ENCODE measurements at regions not wholly inside any gene's neighbourhood (a gene's known extent, or its start where the extent isn't known, plus 50 kb on each side); places are given as distances from the start of the nearest gene placed in this dataset.

GRCh38 chr1:17932164-17932563, 175.4 kb upstream of the IGSF21 start:
- no peak for DNase-seq (ENCODE audit: low spot score)

- DNase-seq (ENCODE audit: low spot score), result no peak
Measured at GRCh38 chr1:17933501-17933900, 174.1 kb upstream of the IGSF21 start.

GRCh38 chr1:17933971-17934370, 173.6 kb upstream of the IGSF21 start:
- peak; percentile 15 for DNase-seq (ENCODE audit: low spot score)

GRCh38 chr1:17935230-17935629, 172.4 kb upstream of the IGSF21 start:
- DNase-seq (ENCODE audit: low spot score), result no peak

GRCh38 chr1:17941431-17942189, 166.0 kb upstream of the IGSF21 start:
- DNase-seq (ENCODE audit: low spot score), result no peak

- DNase-seq (ENCODE audit: low spot score), result no peak
Measured at GRCh38 chr1:17943506-17943905, 164.1 kb upstream of the IGSF21 start.

GRCh38 chr1:17944646-17945045, 163.0 kb upstream of the IGSF21 start:
- DNase-seq (ENCODE audit: low spot score), result no peak

- no peak for DNase-seq (ENCODE audit: low spot score)
Measured at GRCh38 chr1:17946434-17946833, 161.2 kb upstream of the IGSF21 start.

GRCh38 chr1:17948594-17948993, 159.0 kb upstream of the IGSF21 start:
- no peak for DNase-seq (ENCODE audit: low spot score)

GRCh38 chr1:17949511-17949910, 158.1 kb upstream of the IGSF21 start:
- DNase-seq (ENCODE audit: low spot score), result no peak

- no peak for DNase-seq (ENCODE audit: low spot score)
Measured at GRCh38 chr1:17950728-17951127, 156.9 kb upstream of the IGSF21 start.

- DNase-seq (ENCODE audit: low spot score), result no peak
Measured at GRCh38 chr1:17952506-17952905, 155.1 kb upstream of the IGSF21 start.

GRCh38 chr1:17953921-17954320, 153.7 kb upstream of the IGSF21 start:
- no peak for DNase-seq (ENCODE audit: low spot score)

GRCh38 chr1:17955302-17956285, 152.0 kb upstream of the IGSF21 start:
- DNase-seq (ENCODE audit: low spot score), result no peak

- DNase-seq (ENCODE audit: low spot score), result no peak
Measured at GRCh38 chr1:17957588-17958267, 149.9 kb upstream of the IGSF21 start.

- no peak for DNase-seq (ENCODE audit: low spot score)
Measured at GRCh38 chr1:17958704-17959103, 148.9 kb upstream of the IGSF21 start.

GRCh38 chr1:17963513-17963912, 144.1 kb upstream of the IGSF21 start:
- no peak for DNase-seq (ENCODE audit: low spot score)

GRCh38 chr1:17965515-17966100, 142.0 kb upstream of the IGSF21 start:
- no peak for DNase-seq (ENCODE audit: low spot score)

GRCh38 chr1:17966341-17966740, 141.3 kb upstream of the IGSF21 start:
- no peak for DNase-seq (ENCODE audit: low spot score)

GRCh38 chr1:17967623-17968255, 139.9 kb upstream of the IGSF21 start:
- DNase-seq (ENCODE audit: low spot score), result no peak

- DNase-seq (ENCODE audit: low spot score), result no peak
Measured at GRCh38 chr1:17970757-17971156, 136.8 kb upstream of the IGSF21 start.

Measured in mucosa of gallbladder (tissue), 1 donor.